ENCODE measurements at regions not wholly inside any gene's neighbourhood (a gene's known extent, or its start where the extent isn't known, plus 50 kb on each side); places are given as distances from the start of the nearest gene placed in this dataset.
A peak's percentile ranks its signal among the peaks of the same experiment; 100 is the strongest.

DNA sequence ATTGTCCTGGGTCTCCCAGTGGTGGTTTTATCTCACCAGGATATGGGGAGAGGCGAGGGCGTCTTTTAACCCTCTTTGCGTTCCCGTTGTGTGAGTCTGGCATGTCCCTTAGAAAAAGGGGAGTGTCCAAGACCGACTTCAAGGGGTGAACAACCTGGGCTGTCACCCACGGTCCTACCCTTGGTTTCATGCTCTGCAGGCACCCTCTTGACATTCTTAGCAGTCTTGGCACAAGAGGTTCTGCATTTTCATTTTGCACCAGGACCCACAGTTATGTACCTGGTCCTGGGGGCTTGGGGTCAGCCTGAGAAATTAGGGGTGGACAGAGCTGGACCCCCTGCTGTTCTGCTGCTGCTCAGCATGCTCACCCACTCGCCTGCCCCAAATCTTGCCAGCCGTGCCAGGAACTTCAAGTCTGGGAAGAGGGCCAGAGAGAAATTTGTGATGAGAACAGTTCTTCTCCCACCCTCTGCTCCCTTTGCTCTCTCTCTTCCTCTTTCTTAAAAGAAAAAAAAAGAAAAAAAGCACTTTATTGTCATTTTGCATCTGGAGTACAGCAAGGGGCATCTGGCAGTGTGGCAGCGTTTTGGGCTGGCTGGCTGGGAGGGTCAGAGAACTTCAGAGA is 471.2 kb downstream of the MIAT start:
- no peak for DNase-seq

GRCh38 chr22:27129266-27129665 is 471.9 kb downstream of the MIAT start:
- DNase-seq, result no peak

GRCh38 chr22:27130906-27131305 is 473.5 kb downstream of the MIAT start:
- no peak for DNase-seq

- no peak for DNase-seq
These were observed 474.0 kb downstream of the MIAT start for GRCh38 chr22:27131346-27131745.

GRCh38 chr22:27132400-27132799 is 475.0 kb downstream of the MIAT start:
- no peak for DNase-seq

DNA sequence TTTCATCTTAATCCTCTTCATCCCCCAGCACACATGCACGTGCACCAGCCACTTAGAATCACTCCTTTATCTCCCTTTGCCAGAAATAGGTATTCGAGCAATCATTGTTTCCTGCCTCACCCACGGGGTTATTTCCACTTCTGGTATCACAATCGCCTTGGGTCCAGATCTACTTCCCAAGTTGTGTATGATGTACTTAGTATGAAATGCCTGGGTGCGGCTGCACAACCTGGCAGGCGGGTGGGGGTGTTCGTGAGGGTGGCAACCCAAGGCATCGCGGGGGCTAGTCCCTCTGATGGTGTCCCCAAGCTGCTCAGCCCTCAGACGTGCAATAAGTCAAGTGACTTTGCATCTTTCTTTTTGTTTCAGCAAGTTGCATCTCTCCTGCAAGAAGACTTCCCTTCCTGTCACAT is 475.6 kb downstream of the MIAT start:
- no peak for DNase-seq

DNA sequence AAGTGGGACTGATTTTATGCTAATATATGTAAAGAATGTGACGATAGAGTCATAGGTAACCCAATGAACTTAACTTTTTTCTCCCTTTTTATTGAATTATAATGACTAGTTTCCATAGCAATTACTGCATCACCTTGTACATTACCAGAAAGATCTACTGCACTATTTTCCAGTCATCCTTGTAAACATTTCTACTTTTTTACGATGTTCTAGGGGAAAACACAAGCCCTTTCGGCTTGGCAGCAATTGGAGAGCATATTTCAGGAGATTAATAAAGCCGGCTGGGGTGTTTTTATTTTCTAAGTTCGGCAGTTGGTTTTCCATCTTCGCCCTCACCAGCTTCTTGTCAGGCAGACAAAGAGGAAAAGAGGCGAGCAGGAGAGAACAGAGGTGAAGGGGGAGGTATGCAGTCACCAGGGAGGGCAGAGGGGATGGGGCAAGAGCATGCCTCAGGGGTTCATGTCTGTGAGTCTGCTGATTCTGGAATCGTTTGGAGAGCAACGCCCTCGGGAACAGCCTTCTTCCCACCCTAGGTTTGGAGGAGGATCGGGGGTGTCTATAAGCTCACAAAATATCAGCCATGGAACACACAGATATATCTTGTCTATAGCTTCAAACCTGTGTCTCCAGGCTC is 476.4 kb downstream of the MIAT start:
- no peak for DNase-seq

- DNase-seq, result peak; percentile 36
These were observed 476.9 kb downstream of the MIAT start for GRCh38 chr22:27134315-27134701.

DNA sequence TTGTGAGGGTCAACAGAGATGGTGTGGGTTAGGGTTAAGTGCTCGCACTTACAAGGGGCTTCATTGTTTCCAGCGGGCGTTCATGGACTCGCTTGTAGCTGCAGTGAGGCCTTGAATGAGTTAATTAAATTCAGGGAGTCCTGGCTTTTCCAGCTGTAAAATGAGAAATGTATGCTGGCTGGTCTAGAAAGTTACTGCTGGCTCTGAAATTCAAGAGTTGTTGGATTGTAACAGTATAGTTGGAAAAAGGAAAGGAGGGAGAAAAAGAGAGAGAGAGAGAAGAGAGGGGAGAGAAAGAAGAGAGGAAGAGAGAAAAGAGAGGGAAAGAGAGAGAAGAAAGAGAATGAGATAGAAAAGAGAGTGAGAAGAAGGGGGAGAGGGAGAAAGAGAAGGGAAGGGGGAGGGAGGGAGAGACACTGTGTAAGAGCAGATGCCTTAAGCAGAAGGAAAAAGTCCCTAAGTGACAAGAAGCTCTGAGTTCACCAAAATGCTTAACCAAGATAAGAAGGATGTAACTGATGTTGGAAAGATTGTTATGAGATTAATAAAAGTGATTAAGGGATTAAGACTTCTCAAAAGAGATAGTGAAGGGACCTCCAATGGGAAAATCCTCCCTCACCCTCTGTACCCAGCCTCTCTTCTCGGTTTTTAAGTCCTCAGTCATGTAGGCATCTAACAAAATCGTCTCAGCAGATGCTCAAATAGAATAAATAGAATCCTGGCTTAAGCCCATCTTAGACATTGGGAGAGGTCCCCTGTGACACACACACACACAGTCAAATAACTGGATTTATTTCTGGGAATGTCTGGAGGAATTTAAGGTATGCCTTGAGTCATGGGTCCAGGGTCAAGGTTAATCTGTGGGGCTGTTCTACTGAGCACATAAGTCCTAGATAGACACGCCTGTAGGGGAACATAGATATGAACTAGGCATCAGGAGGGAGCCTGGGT is 477.9 kb downstream of the MIAT start:
- no peak for DNase-seq

DNA sequence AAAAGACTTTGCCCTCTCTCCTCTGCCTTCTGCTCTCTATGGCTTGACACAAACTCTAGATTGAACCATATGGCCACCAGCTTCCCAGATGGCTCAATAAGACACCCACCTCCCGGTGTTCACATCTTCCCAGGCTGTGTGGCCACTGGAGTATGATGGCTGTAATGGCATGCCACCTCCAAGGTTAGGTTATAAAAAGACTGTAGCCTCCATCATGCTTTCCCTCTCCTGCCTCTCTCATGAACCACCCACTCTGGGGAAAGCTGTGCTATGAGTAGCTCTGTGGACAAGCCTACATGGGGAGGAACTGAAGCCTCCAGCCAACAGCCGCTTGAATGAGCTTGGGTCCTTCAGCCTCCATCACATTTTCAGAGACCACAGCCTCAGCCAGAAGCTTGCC is 479.2 kb downstream of the MIAT start:
- no peak for DNase-seq

- no peak for DNase-seq
These were observed 480.5 kb downstream of the MIAT start for GRCh38 chr22:27137871-27138337.

GRCh38 chr22:27138471-27138870 is 481.1 kb downstream of the MIAT start:
- no peak for DNase-seq

DNA sequence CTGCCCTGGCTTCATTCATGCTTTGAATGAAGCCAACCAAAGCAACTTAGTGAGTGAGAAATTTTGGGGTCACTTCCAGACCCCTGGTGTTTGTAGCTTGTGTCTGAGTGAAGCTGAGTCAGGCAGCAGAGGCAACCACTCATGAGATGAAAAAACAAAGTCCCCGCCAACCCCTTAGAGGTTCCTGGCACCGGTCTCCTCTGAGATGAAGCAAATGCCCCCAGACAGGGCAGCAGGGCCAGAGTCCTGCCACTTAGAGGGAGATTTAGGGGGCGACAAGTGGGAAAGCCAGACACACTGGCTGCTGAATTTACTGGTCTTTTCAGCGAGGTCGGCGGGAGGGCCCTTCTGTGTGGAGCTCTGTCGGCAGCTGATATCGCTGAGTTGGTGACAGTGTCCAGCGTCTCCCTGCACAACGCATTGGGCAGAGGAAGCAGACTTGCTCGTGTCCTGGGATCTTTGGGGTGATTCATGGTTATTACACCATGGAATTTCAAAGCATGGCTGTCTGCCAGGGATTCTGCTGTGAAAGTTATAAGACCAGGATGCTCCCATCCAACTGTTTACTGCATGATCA is 482.6 kb downstream of the MIAT start:
- DNase-seq, result no peak

DNA sequence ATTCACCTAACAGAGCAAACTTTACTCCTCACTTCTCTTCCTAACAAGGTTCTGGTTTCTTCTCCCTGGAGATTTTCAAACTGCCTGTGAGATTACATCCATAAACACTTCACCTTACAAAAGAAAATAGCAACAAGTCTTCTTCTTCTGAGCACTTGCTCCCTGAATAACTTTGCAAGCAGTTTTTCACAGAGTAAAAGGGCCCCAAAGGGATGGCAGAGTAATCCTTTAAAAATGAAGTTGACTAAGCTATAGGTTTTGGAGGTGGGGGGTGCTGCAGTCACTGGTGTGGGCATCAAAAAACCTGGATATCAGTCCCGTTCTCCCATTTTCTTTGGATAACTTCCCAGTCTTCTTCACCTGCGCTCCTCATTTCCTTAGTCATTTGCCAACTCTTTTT is 484.9 kb downstream of the MIAT start:
- DNase-seq, result no peak

DNA sequence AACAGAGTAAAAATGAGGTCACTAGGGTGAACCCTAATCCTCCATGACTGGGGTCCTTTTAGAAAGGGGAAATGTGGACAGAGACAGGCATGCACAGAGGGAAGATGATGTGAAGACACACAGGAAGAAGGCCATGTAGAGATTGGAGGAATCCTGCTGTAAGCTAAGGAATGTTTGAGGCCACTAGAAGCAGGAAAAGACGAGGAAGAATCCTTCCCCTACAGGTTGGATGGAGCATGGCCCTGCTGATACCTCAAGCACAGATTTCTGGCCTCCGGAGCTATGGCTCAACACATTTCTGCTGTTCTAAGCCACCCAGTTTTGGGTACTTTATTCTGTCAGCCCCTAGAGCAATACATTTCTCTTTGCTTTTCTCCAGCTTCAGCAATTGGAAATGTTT is 486.9 kb downstream of the MIAT start:
- DNase-seq, result no peak

GRCh38 chr22:27146866-27147633 is 489.7 kb downstream of the MIAT start:
- DNase-seq, result no peak

DNA sequence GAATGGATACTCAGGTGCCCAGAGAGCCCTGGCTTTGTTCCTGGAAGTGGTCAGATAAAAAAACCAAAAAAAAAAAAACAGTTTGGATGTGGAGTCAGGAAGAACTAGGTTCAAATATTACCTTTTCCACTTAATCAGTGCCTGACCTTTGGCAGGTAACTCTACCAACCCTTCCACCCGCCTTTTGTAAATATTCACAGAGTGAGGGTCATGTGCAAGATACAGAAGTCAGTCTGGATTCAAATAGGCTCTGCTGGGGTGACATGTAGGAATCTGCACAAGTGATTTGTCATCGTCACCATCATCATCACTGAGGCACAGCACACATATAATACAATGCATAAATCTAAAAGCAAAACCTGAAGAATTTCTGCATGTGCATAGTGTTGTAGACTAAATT is 490.7 kb downstream of the MIAT start:
- DNase-seq, result no peak

GRCh38 chr22:27148886-27149470 is 491.6 kb downstream of the MIAT start:
- no peak for DNase-seq

GRCh38 chr22:27149921-27150543 is 492.6 kb downstream of the MIAT start:
- DNase-seq, result no peak

DNA sequence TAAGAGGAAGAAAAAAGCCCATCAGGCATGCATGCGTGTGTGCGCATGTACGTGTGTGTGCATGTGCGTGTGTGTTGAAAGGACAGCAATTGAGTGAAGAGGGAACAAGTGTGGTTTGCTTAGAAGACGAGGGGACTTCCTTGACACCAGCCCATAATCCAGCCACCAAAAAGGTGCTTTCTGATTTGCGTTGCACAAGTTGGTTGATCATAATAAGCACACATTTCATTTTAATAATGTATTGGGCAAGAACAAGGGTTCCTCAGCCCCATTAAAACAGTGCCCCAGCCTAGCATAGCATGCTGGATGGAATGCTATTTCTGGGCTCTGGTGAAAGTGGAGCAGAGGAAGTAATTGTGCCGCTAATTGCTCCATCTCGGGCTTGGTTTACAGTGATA is 493.2 kb downstream of the MIAT start:
- DNase-seq, result no peak

DNA sequence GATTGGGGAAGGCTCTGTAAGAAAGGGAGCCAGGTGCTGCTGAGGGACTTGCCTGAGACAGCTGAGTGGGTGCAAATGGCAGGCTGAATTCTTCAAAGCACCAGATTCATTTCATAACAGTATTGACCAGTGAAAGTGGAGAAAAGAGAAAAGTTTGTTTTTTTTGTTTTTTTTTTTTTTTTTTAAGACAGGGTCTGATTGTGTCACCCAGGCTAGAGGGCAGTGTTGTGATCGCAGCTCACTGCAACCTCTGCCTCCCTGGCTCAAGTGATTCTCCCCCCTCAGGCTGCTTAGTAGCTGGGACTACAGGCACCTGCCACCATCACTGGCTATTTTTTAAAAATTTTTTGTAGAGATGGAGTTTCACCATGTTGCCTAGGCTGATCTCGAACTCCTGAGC is 494.0 kb downstream of the MIAT start:
- no peak for DNase-seq

GRCh38 chr22:27152033-27152432 is 494.6 kb downstream of the MIAT start:
- DNase-seq, result no peak

Measured in stimulated activated CD4-positive, alpha-beta T cell treated with anti-CD3 and anti-CD28 coated beads, Interleukin-1b, Interleukin-23, amount 100 ng/mL, for 48 hours (primary cell).